ENCODE measurements at regions not wholly inside any gene's neighbourhood (a gene's known extent, or its start where the extent isn't known, plus 50 kb on each side); places are given as distances from the start of the nearest gene placed in this dataset.

- Histone ChIP-seq H3K36me3 (ENCODE audit: insufficient read depth in 1 of 2, low read depth in 1 of 2) (no peaks in the 10 kb centered on the region), H3K4me1 (no peaks in the 10 kb centered on the region), H3K4me3 (no peak overlapping the region), H3K27me3 (ENCODE audit: insufficient read depth in 3 of 3, low read length in 2 of 3) (no peaks in the 10 kb centered on the region), H3K27ac (no peak overlapping the region), H3K9me3 (no peaks in the 10 kb centered on the region)
- 59 to 74% (median 70%) methylated on average over 2 of the region's 2 CpGs for WGBS, 3 donors
- intact Hi-C loops (cut with DNase I) = no loop called here
- DNase-seq (no peak), ATAC-seq (no peak)
- no peak for TF ChIP-seq CTCF (IDR thresholded peaks at IDR 0.05)
Measured at GRCh38 chrX:149992918-149993317, 54.6 kb upstream of the EOLA2 start.

GRCh38 chrX:149993989-149994388, 55.7 kb upstream of the EOLA2 start:
- intact Hi-C loops (cut with DNase I) = no loop called here
- WGBS, 3 donors = 27 to 41% (median 37%) methylated on average over 4 of the region's 4 CpGs
- Histone ChIP-seq H3K36me3 (ENCODE audit: insufficient read depth in 1 of 2, low read depth in 1 of 2) (no peaks in the 10 kb centered on the region), H3K27ac (peak overlapping the region; percentile 63), H3K9me3 (no peaks in the 10 kb centered on the region), H3K27me3 (ENCODE audit: insufficient read depth in 3 of 3, low read length in 2 of 3) (no peaks in the 10 kb centered on the region), H3K4me3 (no peak overlapping the region), H3K4me1 (no peaks in the 10 kb centered on the region)
- DNase-seq = no peak
- no peak for TF ChIP-seq CTCF (IDR thresholded peaks at IDR 0.05)
- ATAC-seq = peak; percentile 85 to 97 (median 92)

GRCh38 chrX:149996515-149996914, 58.2 kb upstream of the EOLA2 start:
- no peak overlapping the region for H3K27ac ChIP-seq
- DNase-seq (no peak), ATAC-seq (no peak)
- no peaks in the 10 kb centered on the region for H3K36me3 ChIP-seq (ENCODE audit: insufficient read depth in 1 of 2, low read depth in 1 of 2)
- intact Hi-C loops (cut with DNase I) = no loop called here
- no peaks in the 10 kb centered on the region for H3K27me3 ChIP-seq (ENCODE audit: insufficient read depth in 3 of 3, low read length in 2 of 3)
- TF ChIP-seq CTCF (IDR thresholded peaks at IDR 0.05) = no peak
- WGBS, 3 donors = 66 to 94% (median 80%) methylated on average over 4 of the region's 4 CpGs
- no peaks in the 10 kb centered on the region for H3K9me3 ChIP-seq
- no peaks in the 10 kb centered on the region for H3K4me1 ChIP-seq
- no peak overlapping the region for H3K4me3 ChIP-seq

GRCh38 chrX:150005027-150005426, 66.7 kb upstream of the EOLA2 start:
- Histone ChIP-seq H3K9me3 (no peaks in the 10 kb centered on the region), H3K36me3 (ENCODE audit: insufficient read depth in 1 of 2, low read depth in 1 of 2) (no peaks in the 10 kb centered on the region), H3K27ac (no peak overlapping the region), H3K4me1 (no peaks in the 10 kb centered on the region), H3K27me3 (ENCODE audit: insufficient read depth in 3 of 3, low read length in 2 of 3) (no peaks in the 10 kb centered on the region), H3K4me3 (no peak overlapping the region)
- intact Hi-C loops (cut with DNase I) = no loop called here
- ATAC-seq = no peak
- WGBS, 3 donors = 51 to 70% (median 58%) methylated on average over 2 of the region's 2 CpGs
- DNase-seq = no peak
- TF ChIP-seq CTCF (IDR thresholded peaks at IDR 0.05) = no peak

GRCh38 chrX:150007356-150007755, 69.1 kb upstream of the EOLA2 start:
- intact Hi-C loops (cut with DNase I) = no loop called here
- Histone ChIP-seq H3K27ac (no peak overlapping the region), H3K9me3 (no peaks in the 10 kb centered on the region), H3K4me3 (no peak overlapping the region), H3K36me3 (ENCODE audit: insufficient read depth in 1 of 2, low read depth in 1 of 2) (no peaks in the 10 kb centered on the region), H3K27me3 (ENCODE audit: insufficient read depth in 3 of 3, low read length in 2 of 3) (no peaks in the 10 kb centered on the region), H3K4me1 (no peaks in the 10 kb centered on the region)
- DNase-seq (no peak), ATAC-seq (no peak)
- WGBS, 3 donors = 46 to 50% (median 49%) methylated on average over 2 of the region's 2 CpGs
- TF ChIP-seq CTCF (IDR thresholded peaks at IDR 0.05) = no peak
